GM12872 (cell line): ENCODE measurements at regions not wholly inside any gene's neighbourhood (a gene's known extent, or its start where the extent isn't known, plus 50 kb on each side); places are given as distances from the start of the nearest gene placed in this dataset.

Experiments used
- TF ChIP-seq, protein P1 (sequence below): IDR thresholded peaks from 3 replicates; pipeline ENCODE4 v1.5.1; 2011; ENCODE audit warnings: low read depth, mild to moderate bottlenecking, low read length, moderate library complexity; ENCODE audit not compliant: insufficient read depth

GRCh38 chr17:74133740-74134139 lies 69.7 kb upstream of the RPL38 start:
- TF ChIP-seq, protein P1, sequence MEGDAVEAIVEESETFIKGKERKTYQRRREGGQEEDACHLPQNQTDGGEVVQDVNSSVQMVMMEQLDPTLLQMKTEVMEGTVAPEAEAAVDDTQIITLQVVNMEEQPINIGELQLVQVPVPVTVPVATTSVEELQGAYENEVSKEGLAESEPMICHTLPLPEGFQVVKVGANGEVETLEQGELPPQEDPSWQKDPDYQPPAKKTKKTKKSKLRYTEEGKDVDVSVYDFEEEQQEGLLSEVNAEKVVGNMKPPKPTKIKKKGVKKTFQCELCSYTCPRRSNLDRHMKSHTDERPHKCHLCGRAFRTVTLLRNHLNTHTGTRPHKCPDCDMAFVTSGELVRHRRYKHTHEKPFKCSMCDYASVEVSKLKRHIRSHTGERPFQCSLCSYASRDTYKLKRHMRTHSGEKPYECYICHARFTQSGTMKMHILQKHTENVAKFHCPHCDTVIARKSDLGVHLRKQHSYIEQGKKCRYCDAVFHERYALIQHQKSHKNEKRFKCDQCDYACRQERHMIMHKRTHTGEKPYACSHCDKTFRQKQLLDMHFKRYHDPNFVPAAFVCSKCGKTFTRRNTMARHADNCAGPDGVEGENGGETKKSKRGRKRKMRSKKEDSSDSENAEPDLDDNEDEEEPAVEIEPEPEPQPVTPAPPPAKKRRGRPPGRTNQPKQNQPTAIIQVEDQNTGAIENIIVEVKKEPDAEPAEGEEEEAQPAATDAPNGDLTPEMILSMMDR: no peak

- TF ChIP-seq, protein P1: no peak
Observed at GRCh38 chr17:74134991-74135390, 68.5 kb upstream of the RPL38 start.

DNA sequence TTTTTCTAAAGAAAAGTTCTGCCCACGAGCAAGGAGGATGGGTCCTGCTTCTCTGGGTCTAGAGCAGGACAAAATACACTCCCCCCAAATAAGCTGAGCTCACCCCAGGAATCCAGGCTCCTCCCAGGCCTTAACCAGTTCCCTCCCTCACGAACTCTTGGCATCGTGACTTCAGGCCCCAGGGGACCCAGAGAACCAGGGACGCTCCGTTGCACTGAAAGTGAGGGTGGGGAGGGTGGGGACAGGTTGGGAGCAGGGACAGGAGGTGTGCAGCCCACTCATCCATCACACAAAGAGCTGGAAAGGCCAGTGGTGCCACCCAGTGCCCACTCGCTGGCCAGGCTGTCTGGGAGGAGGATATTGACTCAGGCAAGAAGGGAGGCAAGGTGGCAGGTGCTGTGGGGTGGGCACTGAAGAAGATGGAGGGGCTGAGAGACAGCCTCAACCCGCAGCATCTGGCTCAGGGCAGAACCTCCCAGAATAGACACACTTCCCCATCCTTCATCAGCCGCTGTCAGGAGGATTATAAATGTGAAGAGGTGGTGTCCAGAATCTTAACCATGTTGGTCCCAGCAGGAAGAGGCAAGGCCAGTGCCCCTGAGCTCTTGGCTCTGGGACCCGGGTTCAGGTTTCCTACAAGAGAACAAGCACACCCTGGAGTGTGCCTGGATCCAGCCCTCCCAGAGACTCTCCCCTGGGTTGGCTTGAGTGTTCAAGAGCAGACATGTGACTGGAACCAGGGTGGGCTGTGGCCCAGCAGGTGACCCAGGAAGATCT lies 67.9 kb upstream of the RPL38 start:
- TF ChIP-seq, protein P1: no peak

DNA sequence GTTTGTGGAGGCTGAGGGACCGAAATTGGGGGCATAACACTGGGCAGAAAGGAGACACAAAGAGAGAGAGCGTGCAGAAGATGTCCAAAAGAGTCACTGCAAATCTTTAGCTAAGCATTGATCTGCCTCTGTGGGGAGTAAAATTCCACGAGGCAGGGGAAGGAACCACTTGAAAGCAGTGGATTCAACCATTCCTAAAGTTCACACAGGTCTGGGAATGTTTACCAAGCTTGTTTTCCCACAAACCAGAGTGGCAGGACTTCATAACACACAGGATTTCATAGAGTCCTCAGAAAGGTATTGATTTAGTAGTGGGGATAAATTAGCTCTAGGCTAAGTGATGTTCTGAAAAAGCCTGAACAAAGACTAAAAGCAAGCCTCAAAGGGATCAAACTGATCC lies 66.1 kb upstream of the RPL38 start:
- TF ChIP-seq, protein P1: no peak

GRCh38 chr17:74139120-74139519 lies 64.4 kb upstream of the RPL38 start:
- TF ChIP-seq, protein P1: no peak

- TF ChIP-seq, protein P1: no peak
Observed at GRCh38 chr17:74140282-74140681, 63.2 kb upstream of the RPL38 start.

- TF ChIP-seq, protein P1: no peak
Observed at GRCh38 chr17:74141612-74142011, 61.9 kb upstream of the RPL38 start.

GRCh38 chr17:74145756-74146155 lies 57.7 kb upstream of the RPL38 start:
- TF ChIP-seq, protein P1: no peak
